ENCODE measurements at regions not wholly inside any gene's neighbourhood (a gene's known extent, or its start where the extent isn't known, plus 50 kb on each side); places are given as distances from the start of the nearest gene placed in this dataset.

DNA sequence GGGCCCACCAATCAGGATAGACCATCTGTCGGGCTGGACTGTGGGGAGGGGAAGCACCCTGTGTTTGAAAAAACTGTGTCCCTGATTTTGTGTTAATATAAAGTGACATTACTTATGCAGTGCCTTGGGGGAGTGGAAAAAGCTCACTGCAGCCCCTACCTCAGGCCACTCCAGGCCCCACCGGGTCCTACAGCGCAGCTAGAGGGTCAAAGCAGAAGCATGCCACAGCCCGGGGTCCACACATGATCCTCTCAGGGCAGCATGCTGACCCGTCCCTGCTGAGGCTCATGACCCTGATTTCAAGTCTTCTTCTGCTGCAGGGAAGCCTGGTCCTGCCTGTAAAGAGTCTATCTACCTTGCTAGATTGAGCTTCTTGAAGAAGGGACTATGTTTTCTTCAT lies 133.0 kb upstream of the PLCB4 start:
- no peak for DNase-seq

- no peak for DNase-seq
Observed at GRCh38 chr20:8938532-8938931, 130.4 kb upstream of the PLCB4 start.

- DNase-seq = no peak
Observed at GRCh38 chr20:8940326-8940725, 128.6 kb upstream of the PLCB4 start.

DNA sequence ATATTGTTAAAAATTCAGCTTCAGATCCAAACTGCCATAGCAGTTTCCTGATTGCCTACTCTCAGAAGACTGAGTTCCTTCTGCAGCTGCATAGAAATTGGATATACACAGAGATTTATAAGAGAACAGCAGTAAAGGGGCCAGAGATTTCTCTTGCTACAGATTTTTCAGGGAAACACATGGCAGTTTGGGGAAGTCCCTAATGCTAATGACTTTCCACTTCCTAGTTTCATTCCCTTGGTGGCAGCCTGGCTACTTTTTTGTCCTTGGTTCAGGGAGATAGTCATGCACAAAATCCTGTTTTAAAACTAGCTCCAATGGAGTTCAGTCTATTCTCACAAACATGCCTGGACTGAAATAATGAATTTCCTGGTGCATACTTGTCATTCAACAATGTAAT lies 125.3 kb upstream of the PLCB4 start:
- DNase-seq = peak; percentile 34

DNA sequence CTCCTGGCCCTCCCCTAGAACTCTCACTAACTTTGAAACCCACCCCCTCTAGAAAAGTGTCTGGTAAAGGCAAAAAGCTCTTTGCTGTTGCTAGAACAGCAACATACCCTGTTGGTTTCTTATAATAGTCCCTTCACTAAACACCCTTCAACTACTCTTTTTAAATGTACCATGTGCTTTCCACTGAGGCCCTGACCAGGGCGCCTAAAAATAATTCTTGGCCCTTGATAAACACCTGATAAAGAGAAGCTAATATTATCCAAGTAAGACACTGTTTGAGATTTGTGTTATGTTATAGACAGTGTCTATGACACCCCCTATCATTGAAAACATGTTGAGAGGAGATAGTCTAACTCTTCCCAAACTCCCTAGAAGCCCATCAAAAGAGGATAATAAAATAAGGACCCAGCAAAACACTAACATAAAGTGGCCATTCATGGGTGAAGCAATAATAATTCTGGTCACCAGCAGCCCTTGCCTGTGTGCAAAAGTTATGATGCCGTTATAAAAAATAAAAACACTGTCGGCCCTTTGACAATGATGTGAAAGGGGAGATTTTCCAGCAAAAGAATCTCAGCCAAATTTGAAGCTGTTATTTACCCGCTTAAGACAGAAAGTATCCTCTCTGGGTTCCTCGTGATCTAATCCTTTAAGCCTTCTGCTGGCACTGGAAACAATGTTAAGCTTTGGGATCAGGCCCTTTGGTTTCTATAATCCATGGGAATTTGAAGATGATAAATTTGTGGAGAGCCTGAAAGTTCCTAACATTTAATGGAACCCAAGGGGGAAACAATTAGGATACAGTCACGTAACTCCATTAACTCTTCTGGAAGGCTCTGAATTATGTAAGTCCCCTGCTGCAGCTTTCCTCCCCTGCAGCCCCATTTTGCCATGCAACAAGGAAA lies 122.6 kb upstream of the PLCB4 start:
- DNase-seq = peak; percentile 82

- DNase-seq = peak; percentile 54
Observed at GRCh38 chr20:8948442-8949020, 120.4 kb upstream of the PLCB4 start.

- peak; percentile 69 for DNase-seq
Observed at GRCh38 chr20:8951164-8951563, 117.7 kb upstream of the PLCB4 start.

- DNase-seq = no peak
Observed at GRCh38 chr20:8952721-8953120, 116.2 kb upstream of the PLCB4 start.

- DNase-seq = no peak
Observed at GRCh38 chr20:8953300-8953699, 115.6 kb upstream of the PLCB4 start.

- no peak for DNase-seq
Observed at GRCh38 chr20:8960241-8960640, 108.6 kb upstream of the PLCB4 start.

GRCh38 chr20:8963330-8963729 lies 105.6 kb upstream of the PLCB4 start:
- no peak for DNase-seq

GRCh38 chr20:8964959-8965562 lies 103.8 kb upstream of the PLCB4 start:
- DNase-seq = no peak

GRCh38 chr20:8967641-8968245 lies 101.1 kb upstream of the PLCB4 start:
- DNase-seq = no peak

DNA sequence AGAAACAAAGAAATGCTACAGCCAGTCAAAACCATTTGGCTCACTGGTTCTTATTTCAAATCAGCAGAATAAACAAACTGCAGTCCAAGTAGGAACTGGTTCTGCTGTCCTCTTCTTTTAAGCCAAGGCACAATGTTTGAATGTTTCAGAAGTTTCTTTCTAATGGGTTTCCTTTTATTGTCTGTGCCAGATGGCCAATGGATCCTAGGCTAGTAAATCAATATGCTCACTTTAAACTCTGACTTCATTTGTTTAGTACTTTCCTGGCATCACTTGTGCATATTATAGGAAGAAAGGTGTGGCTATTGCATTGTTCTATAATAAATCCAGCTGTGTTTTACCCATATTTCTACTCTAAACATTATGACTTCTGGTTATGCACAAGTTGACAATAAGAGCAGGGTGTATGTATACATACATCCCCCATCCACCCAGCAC lies 99.7 kb upstream of the PLCB4 start:
- DNase-seq = no peak

- no peak for DNase-seq
Observed at GRCh38 chr20:8971669-8972316, 97.1 kb upstream of the PLCB4 start.

GRCh38 chr20:8972963-8973705 lies 95.8 kb upstream of the PLCB4 start:
- no peak for DNase-seq

GRCh38 chr20:8974009-8974708 lies 94.7 kb upstream of the PLCB4 start:
- no peak for DNase-seq

GRCh38 chr20:8981482-8981881 lies 87.4 kb upstream of the PLCB4 start:
- no peak for DNase-seq

- no peak for DNase-seq
Observed at GRCh38 chr20:8983478-8984345, 85.2 kb upstream of the PLCB4 start.

GRCh38 chr20:8986631-8987030 lies 82.3 kb upstream of the PLCB4 start:
- no peak for DNase-seq

Measured in tongue (tissue), 1 donor.